GM12875 (cell line): ENCODE measurements at regions not wholly inside any gene's neighbourhood (a gene's known extent, or its start where the extent isn't known, plus 50 kb on each side); places are given as distances from the start of the nearest gene placed in this dataset.

Experiments used
- H3K4me3 ChIP-seq: one replicate; pipeline ENCODE4 v1.5.1; 2011; ENCODE audit warnings: low read depth, low read length, control low read depth
- TF ChIP-seq, protein P1 (sequence below): IDR thresholded peaks from 2 replicates; pipeline ENCODE4 v1.5.1; 2011; ENCODE audit warnings: low read depth, mild to moderate bottlenecking, control low read depth, inconsistent platforms, low read length, moderate library complexity, borderline replicate concordance; ENCODE audit not compliant: insufficient read depth

GRCh38 chr7:68544851-68545250, 1053.4 kb upstream of the AUTS2 start:
- H3K4me3 ChIP-seq = no peak overlapping the region
- TF ChIP-seq, protein P1, sequence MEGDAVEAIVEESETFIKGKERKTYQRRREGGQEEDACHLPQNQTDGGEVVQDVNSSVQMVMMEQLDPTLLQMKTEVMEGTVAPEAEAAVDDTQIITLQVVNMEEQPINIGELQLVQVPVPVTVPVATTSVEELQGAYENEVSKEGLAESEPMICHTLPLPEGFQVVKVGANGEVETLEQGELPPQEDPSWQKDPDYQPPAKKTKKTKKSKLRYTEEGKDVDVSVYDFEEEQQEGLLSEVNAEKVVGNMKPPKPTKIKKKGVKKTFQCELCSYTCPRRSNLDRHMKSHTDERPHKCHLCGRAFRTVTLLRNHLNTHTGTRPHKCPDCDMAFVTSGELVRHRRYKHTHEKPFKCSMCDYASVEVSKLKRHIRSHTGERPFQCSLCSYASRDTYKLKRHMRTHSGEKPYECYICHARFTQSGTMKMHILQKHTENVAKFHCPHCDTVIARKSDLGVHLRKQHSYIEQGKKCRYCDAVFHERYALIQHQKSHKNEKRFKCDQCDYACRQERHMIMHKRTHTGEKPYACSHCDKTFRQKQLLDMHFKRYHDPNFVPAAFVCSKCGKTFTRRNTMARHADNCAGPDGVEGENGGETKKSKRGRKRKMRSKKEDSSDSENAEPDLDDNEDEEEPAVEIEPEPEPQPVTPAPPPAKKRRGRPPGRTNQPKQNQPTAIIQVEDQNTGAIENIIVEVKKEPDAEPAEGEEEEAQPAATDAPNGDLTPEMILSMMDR = no peak

- TF ChIP-seq, protein P1 = no peak
- H3K4me3 ChIP-seq = no peak overlapping the region
Observed at GRCh38 chr7:68547181-68547580, 1051.1 kb upstream of the AUTS2 start.

DNA sequence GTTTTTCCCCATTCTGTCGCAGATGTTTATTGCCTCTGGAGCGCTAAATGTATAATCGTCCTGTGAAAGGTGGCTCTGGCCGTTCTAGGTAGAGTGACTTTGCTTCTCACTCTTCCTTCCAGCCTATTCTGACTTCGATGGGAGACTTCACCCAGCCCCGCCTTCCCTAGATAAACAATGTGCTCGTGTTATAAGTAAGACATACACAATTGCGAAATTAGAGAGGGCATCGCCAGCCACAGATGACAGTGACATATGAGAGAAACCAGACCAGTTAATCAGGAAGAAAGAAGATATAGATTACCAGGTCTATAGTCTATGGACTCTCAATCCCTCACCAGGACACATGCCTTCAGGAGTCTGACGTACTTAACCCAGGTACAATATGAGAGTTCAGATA, 1050.5 kb upstream of the AUTS2 start:
- H3K4me3 ChIP-seq = no peak overlapping the region
- TF ChIP-seq, protein P1 = no peak

GRCh38 chr7:68550027-68550426, 1048.2 kb upstream of the AUTS2 start:
- H3K4me3 ChIP-seq = no peak overlapping the region
- TF ChIP-seq, protein P1 = no peak

- H3K4me3 ChIP-seq = no peak overlapping the region
- TF ChIP-seq, protein P1 = no peak
Observed at GRCh38 chr7:68550635-68551034, 1047.6 kb upstream of the AUTS2 start.

DNA sequence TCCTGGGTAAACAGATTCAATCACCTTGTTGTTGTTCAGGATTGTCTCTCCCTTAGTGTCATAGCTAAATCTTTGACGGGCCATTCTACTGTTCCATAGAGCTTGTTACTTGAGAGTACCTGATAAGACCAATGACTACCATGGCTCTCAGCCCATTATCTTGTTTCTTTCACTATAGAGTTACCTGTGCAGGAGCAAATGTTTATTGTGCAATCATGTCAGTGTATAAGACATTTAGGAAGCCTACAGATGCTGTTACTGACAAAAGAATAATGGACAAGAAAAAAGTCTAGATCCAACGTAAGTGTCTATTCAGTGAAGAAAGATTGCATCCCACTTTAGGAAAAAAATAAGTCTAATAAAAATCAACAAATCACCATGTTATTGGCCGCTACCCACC, 1041.7 kb upstream of the AUTS2 start:
- TF ChIP-seq, protein P1 = no peak
- no peak overlapping the region for H3K4me3 ChIP-seq

- TF ChIP-seq, protein P1 = no peak
- H3K4me3 ChIP-seq = no peak overlapping the region
Observed at GRCh38 chr7:68559518-68559917, 1038.8 kb upstream of the AUTS2 start.
